ENCODE measurements at regions not wholly inside any gene's neighbourhood (a gene's known extent, or its start where the extent isn't known, plus 50 kb on each side); places are given as distances from the start of the nearest gene placed in this dataset.

DNA sequence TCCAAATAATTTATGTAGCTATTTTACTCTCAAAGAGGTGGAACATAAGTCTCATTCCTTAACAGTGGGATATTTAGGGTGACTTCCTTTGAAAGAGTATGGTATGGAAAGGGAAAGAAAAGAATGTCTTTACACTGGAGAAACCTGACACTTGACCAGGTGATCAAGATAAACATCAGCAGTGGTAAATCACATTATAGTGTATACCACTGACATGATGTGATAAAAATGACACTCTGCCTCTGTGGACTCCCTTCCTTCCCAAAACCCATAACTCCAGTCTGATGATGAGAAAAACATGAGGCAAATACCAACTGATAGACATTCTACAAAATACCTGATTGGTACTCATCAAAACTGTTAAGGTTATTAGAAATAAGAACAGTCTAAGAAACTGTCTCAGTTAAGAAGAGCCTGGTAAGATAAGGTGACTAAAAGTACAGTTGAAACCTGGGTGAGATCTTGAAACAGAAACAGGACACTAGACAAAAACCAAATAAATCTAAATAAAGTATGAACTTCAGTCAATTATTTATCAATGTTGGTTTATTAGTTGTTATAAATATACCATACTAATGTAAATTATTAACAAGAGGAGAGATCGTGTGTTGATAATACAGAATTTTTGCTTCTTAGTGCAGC is 144.2 kb upstream of the PCDH18 start:
- Mint-ChIP-seq H3K4me1 (no peaks in the 10 kb centered on the region), H3K4me3 (no peak overlapping the region), H3K36me3 (ENCODE audit: low read depth) (no peaks in the 10 kb centered on the region), H3K27ac (no peak overlapping the region), H3K27me3 (no peaks in the 10 kb centered on the region), H3K9me3 (peaks cover 14% of the 10 kb centered on the region)
- ATAC-seq (replicated peaks): no peak

DNA sequence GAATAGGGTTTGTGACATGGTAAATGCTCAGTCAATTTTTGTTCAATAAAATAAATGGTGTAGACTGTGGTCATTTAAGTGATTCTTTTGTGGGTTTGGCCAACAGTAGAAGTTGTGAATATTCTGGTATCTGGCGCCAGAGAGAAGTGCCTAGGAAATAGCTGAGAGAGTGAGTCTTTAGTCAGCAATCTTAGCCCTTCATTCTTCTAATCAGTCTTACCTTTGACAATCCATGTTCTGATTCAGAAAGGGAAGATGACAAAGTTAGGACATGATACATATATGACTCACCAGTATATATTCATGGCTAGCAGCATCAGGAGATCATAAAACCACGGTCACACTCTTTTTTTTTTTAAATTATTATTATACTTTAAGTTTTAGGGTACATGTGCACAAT is 141.8 kb upstream of the PCDH18 start:
- Mint-ChIP-seq H3K27ac (no peak overlapping the region), H3K9me3 (peaks cover 10% of the 10 kb centered on the region), H3K27me3 (no peaks in the 10 kb centered on the region), H3K4me1 (no peaks in the 10 kb centered on the region), H3K4me3 (no peak overlapping the region), H3K36me3 (ENCODE audit: low read depth) (no peaks in the 10 kb centered on the region)
- no peak for ATAC-seq (replicated peaks)

DNA sequence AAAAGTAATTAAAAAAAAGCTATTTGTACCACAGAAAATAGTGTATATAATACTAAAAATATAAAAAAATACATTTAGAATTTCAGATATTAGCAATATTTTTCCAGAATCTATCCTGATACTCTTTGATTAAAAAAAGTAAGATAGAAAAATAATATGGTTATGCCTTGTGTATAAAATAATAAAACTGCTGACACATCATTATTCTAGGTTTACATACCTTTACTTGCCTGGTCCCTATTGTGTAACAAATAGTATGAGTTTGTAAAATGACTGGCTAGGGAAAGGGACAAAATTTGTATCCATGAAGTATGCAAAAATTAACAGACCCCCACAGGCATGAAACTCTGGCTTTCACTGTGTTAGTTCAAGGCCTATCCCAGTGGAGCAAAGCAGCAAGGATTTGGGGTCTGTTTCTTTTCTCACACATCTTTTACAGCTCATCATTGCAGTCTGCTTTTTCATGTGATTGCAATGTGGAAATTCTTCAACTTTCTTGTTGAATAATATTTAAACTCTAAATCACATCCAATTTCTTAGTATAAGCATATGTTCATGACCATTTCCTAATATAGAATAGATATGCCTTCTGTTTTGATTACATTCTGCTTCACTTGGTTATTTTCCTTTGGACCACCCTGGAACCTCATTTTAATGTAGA is 136.7 kb upstream of the PCDH18 start:
- H3K36me3 Mint-ChIP-seq (ENCODE audit: low read depth): no peaks in the 10 kb centered on the region
- no peaks in the 10 kb centered on the region for H3K4me1 Mint-ChIP-seq
- no peak for ATAC-seq (replicated peaks)
- no peak overlapping the region for H3K27ac Mint-ChIP-seq
- peaks cover 6% of the 10 kb centered on the region for H3K9me3 Mint-ChIP-seq
- H3K4me3 Mint-ChIP-seq: no peak overlapping the region
- H3K27me3 Mint-ChIP-seq: no peaks in the 10 kb centered on the region

DNA sequence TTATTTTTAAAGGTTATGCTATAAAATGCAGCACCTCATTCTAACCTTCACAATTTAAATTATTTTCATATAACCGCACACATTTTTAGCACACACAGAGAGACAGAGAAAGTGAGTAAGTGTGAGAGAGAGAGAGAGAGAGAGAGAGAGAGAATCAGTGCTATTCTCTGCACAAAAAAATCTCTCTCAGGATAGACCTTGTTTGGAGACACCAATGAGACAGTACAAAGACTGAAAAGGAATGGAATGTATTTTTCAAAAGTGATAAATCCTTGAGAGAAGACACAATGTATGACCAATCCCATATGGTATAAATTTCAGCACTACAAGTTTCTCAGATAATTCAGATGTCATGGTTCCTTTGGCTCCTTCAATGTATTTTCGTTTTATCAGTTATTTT is 132.1 kb upstream of the PCDH18 start:
- H3K27ac Mint-ChIP-seq: no peak overlapping the region
- no peak overlapping the region for H3K4me3 Mint-ChIP-seq
- no peak for ATAC-seq (replicated peaks)
- H3K36me3 Mint-ChIP-seq (ENCODE audit: low read depth): no peaks in the 10 kb centered on the region
- no peaks in the 10 kb centered on the region for H3K27me3 Mint-ChIP-seq
- H3K4me1 Mint-ChIP-seq: no peaks in the 10 kb centered on the region
- H3K9me3 Mint-ChIP-seq: peaks cover 8% of the 10 kb centered on the region

DNA sequence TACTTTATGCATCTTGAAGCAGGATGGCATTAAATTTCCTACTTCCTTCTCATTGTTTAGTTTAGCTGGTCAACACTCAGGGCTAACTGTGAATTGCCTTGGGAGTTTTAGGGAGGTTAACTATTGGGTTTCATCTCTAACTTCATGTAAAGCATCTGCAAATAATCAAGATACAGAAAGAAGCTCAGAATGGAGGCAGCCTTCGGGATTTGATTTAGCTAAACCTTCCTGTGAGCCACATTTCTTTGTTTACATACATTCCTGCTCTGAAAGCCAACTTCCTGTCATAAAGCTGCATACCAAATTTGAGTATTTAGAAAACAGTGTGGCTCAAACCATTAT is 131.7 kb upstream of the PCDH18 start:
- Mint-ChIP-seq H3K36me3 (ENCODE audit: low read depth) (no peaks in the 10 kb centered on the region), H3K4me3 (no peak overlapping the region), H3K27me3 (no peaks in the 10 kb centered on the region), H3K27ac (no peak overlapping the region), H3K4me1 (no peaks in the 10 kb centered on the region), H3K9me3 (peaks cover 8% of the 10 kb centered on the region)
- ATAC-seq (replicated peaks): no peak

DNA sequence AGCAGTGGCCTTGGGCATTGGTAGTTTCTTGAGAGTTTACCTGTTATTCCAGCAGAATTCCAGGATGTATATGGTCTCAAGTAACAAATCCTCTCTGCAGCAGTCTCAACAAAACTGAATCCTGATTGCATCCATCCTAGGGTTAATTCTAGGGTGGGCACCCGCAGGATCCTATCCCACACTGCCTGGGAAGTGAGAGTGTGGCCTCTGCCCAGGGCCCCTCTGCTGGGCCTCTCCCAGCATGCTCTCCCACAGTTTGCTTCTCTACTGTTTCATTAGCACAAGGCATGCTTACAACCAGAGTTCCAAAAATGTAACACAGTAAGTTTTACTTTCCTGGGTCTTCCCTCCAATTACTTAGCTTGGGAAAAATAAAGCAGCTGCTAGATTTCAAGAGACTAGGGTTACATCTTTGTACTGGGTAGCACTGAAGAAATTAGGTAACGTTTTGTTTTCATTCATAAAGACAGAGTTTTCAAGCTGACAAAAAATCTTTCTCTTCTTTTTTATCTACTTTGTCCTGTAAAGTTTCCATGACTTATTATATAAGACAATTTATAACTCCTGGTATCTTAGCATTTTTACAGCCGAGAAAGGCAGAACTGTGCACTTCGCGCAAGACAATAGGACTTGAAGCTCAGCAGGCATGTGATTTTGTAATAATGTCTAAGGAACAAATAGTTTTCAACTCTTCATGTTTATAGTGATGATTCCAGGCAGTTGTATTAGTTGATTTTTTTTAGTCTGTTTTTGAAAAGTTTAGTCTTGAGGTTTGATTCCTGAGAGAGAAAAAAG is 131.2 kb upstream of the PCDH18 start:
- no peak for ATAC-seq (replicated peaks)
- H3K4me3 Mint-ChIP-seq: no peak overlapping the region
- no peaks in the 10 kb centered on the region for H3K27me3 Mint-ChIP-seq
- no peak overlapping the region for H3K27ac Mint-ChIP-seq
- H3K4me1 Mint-ChIP-seq: no peaks in the 10 kb centered on the region
- peaks cover 8% of the 10 kb centered on the region for H3K9me3 Mint-ChIP-seq
- no peaks in the 10 kb centered on the region for H3K36me3 Mint-ChIP-seq (ENCODE audit: low read depth)

DNA sequence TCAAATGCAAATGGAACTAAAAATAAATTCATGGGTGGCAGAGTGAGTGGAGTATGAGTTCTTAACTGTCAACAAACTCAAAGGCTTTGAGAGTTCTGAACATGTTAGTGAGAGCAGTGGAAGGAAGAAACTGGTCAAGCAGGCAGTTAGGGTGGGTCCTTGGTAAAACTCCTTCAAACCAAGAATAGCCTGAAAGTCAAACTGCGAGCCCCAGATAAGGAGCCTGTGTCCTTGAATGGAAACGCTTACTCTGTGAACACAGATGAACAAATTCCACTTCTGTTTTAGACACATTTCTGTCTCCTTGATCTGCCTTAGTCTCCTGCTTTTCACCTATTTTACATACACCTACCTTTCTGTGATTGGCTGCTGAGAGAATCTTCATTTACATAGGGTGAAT is 129.4 kb upstream of the PCDH18 start:
- peaks cover 8% of the 10 kb centered on the region for H3K9me3 Mint-ChIP-seq
- no peaks in the 10 kb centered on the region for H3K4me1 Mint-ChIP-seq
- no peak overlapping the region for H3K4me3 Mint-ChIP-seq
- no peak overlapping the region for H3K27ac Mint-ChIP-seq
- no peaks in the 10 kb centered on the region for H3K27me3 Mint-ChIP-seq
- H3K36me3 Mint-ChIP-seq (ENCODE audit: low read depth): no peaks in the 10 kb centered on the region
- ATAC-seq (replicated peaks): no peak

DNA sequence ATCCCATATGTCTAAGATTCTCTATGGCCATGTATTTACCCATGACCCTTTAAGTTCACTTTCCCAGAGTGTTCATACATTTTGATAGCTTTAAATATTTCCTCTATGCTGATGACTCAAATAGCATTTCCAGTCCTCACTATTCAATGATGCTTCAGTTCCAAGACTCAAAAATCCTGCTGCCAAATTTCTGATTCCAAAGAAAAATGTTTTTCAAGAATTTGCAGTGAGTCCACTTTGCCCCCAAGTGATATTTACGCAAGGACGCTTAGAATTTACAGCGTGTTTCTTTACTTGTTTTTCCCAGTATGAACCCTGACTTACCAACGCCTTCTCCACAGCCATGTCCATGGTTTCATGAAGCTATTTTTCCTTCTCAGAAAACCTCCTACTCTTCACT is 127.9 kb upstream of the PCDH18 start:
- Mint-ChIP-seq H3K4me1 (no peaks in the 10 kb centered on the region), H3K4me3 (no peak overlapping the region), H3K9me3 (peaks cover 8% of the 10 kb centered on the region), H3K36me3 (ENCODE audit: low read depth) (no peaks in the 10 kb centered on the region), H3K27me3 (no peaks in the 10 kb centered on the region), H3K27ac (no peak overlapping the region)
- no peak for ATAC-seq (replicated peaks)

DNA sequence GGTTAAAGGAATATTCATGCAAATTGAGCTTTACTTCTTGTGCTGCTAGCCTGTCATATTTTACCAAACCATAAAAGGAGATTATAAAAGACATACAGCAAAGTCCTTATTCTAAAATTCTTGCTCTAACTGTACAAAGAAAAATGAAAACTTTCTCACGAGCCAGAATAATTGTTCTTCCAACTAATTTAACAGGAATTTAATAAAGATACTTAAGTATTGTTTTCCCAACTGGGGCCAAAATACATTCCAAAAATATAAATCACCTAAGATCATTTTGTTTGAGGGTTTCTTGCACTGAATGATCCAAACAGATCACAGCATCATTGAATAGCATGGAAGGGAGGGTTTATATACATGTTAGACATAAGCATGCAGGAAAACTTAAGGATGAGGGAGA is 127.1 kb upstream of the PCDH18 start:
- no peaks in the 10 kb centered on the region for H3K27me3 Mint-ChIP-seq
- H3K9me3 Mint-ChIP-seq: peaks cover 8% of the 10 kb centered on the region
- no peak overlapping the region for H3K4me3 Mint-ChIP-seq
- H3K36me3 Mint-ChIP-seq (ENCODE audit: low read depth): no peaks in the 10 kb centered on the region
- no peaks in the 10 kb centered on the region for H3K4me1 Mint-ChIP-seq
- H3K27ac Mint-ChIP-seq: no peak overlapping the region
- ATAC-seq (replicated peaks): no peak

DNA sequence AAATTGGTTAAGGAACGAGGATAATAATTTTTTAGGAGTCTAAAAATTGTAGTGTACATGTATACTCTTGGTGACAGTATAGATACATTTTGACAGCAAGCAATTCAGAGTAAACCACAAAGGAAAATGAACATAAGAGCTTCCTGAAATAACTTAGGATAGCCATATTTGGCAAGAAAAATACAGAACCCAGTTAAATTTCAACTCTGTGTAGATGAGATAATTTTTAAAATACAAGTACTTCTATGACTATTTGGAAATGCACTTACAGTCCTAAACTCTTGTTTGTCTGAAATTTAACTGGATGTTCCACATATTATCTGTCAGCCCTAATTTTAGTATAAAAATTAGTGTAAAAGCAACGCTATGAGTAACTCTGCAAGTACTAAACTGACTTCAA is 124.4 kb upstream of the PCDH18 start:
- ATAC-seq (replicated peaks): no peak

DNA sequence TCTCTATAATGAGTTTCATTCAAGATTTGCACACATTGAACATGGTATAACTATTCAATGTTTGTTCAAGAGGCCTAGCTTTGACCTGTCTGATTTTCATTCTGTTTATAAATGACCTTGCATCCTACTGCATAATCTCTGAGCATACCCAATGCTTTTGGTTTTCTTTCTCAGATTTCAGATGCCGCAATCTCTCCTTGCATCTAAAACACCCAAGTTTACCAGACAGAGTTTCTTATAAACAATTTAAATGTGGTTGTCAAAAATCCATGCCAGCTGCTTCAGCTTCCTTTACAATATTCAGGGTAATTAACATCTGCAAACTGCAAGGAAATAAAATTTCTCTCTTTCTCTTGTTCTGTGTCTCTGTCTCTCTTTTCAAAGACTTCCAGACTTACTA is 123.0 kb upstream of the PCDH18 start:
- no peak for ATAC-seq (replicated peaks)
- H3K27me3 Mint-ChIP-seq: no peaks in the 10 kb centered on the region
- no peak overlapping the region for H3K27ac Mint-ChIP-seq

More for the DNA sequence above, 124.4 kb upstream of the PCDH18 start:
- H3K27ac Mint-ChIP-seq: no peak overlapping the region
- H3K27me3 Mint-ChIP-seq: no peaks in the 10 kb centered on the region
- H3K4me3 Mint-ChIP-seq: no peak overlapping the region
- H3K36me3 Mint-ChIP-seq (ENCODE audit: low read depth): no peaks in the 10 kb centered on the region
- no peaks in the 10 kb centered on the region for H3K4me1 Mint-ChIP-seq
- peaks cover 3% of the 10 kb centered on the region for H3K9me3 Mint-ChIP-seq

DNA sequence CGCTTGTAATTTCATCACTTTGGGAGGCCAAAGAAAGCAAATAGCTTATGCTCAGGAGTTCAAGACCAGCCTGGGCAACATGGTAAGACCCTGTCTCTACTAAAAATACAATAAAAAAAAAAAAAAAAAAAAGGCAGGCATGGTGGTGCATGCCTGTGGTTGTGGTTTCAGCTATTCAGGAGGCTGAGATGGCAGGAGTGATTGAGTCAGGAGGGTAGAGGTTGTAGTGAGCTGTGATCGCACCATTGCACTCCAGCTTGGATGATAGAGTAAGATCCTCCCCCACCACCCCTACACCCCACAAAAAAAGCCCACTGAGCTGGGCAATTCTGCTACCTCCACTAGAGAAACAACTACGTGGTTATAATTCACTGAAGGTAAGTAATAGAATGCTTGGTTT is 118.8 kb upstream of the PCDH18 start:
- H3K4me3 Mint-ChIP-seq: no peak overlapping the region
- H3K27me3 Mint-ChIP-seq: no peaks in the 10 kb centered on the region
- no peaks in the 10 kb centered on the region for H3K36me3 Mint-ChIP-seq (ENCODE audit: low read depth)
- H3K27ac Mint-ChIP-seq: no peak overlapping the region
- H3K4me1 Mint-ChIP-seq: no peaks in the 10 kb centered on the region
- no peak for ATAC-seq (replicated peaks)
- no peaks in the 10 kb centered on the region for H3K9me3 Mint-ChIP-seq

More for the DNA sequence above, 123.0 kb upstream of the PCDH18 start:
- Mint-ChIP-seq H3K4me3 (no peak overlapping the region), H3K9me3 (no peaks in the 10 kb centered on the region), H3K4me1 (no peaks in the 10 kb centered on the region), H3K36me3 (ENCODE audit: low read depth) (no peaks in the 10 kb centered on the region)

DNA sequence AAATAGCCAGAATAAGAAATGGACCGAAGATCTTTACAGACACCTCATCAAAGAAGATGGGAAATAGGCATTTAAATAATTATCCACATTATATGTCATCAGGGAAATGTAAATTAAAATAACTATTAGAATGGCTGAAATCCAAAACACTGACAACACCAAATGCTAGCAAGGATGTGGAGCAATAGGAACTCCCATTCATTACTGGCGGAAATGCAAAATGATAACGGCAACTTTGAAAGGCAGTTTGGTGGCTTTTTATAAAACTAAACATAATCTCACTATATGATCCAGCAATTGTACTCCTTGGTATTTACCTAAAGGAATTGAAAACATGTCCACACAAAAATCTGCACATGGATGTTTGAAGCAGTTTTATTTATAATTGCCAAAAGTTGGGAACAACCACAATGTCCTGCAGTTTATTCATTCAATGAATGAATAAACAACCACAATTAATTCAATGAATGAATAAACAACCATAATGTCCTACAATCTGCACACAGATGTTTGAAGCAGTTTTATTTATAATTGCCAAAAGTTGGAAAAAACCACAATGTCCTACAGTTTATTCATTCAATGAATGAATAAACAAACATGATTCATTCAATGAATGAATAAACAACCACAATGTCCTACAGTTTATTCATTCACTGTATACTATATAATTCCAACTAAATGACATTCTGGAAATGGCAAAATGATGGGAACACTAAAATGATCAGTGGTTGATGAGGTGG is 117.6 kb upstream of the PCDH18 start:
- H3K4me3 Mint-ChIP-seq: no peak overlapping the region
- H3K27ac Mint-ChIP-seq: no peak overlapping the region
- H3K9me3 Mint-ChIP-seq: no peaks in the 10 kb centered on the region
- no peak for ATAC-seq (replicated peaks)
- no peaks in the 10 kb centered on the region for H3K36me3 Mint-ChIP-seq (ENCODE audit: low read depth)
- no peaks in the 10 kb centered on the region for H3K4me1 Mint-ChIP-seq
- H3K27me3 Mint-ChIP-seq: no peaks in the 10 kb centered on the region

DNA sequence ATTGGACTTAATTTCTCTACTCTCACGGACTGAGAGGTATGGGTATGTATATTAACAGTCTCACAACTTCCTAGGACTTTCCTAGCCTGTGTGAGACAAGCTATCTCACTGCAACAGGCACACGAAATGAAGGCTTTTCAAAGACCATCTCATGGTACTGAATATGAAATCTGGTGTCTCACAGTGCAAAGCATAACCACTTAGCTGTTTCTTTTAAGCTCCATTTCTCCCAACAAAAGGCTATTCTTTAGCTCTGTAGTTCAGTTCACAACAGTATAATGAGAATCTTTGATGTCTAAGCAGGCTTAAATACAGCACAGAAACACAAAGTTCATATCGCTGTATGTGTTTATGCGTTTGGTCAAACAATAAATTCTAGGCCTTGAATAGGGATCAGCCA is 116.2 kb upstream of the PCDH18 start:
- Mint-ChIP-seq H3K36me3 (ENCODE audit: low read depth) (no peaks in the 10 kb centered on the region), H3K9me3 (no peaks in the 10 kb centered on the region), H3K4me1 (no peaks in the 10 kb centered on the region), H3K27me3 (no peaks in the 10 kb centered on the region), H3K4me3 (no peak overlapping the region), H3K27ac (no peak overlapping the region)
- no peak for ATAC-seq (replicated peaks)

DNA sequence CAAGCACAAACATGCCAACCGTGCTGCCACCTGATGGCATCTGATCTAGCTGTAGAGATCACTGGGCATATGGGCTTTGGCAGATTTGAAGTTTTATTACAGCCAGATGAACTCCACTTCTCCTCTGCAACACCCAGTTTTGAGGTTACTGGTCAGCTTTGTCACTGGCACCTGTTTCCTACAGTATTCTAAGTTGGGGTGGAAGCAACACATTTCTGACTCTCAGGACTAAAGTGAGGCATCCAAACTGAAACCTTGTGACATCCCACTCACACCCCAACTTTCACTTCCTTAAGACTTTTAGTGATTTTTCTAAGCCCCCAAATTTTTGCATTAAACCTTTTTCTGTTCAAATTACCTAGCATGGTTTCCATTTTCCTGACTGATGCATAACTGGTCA is 115.1 kb upstream of the PCDH18 start:
- Mint-ChIP-seq H3K4me3 (no peak overlapping the region), H3K27me3 (no peaks in the 10 kb centered on the region), H3K4me1 (no peaks in the 10 kb centered on the region), H3K9me3 (no peaks in the 10 kb centered on the region), H3K27ac (no peak overlapping the region), H3K36me3 (ENCODE audit: low read depth) (no peaks in the 10 kb centered on the region)
- ATAC-seq (replicated peaks): no peak

Data from activated T-helper 17 cell treated with anti-CD3 and anti-CD28 coated beads, Interleukin-2, amount 50 U/mL, for 72 hours (primary cell).